UCSD-AML1 (cell line): ENCODE measurements at regions not wholly inside any gene's neighbourhood (a gene's known extent, or its start where the extent isn't known, plus 50 kb on each side); places are given as distances from the start of the nearest gene placed in this dataset.

Experiments used
- DNase-seq: peaks from one replicate; lab custom pipeline; 2025; ENCODE audit not compliant: unreplicated experiment; lab: John Stamatoyannopoulos, UW

DNA sequence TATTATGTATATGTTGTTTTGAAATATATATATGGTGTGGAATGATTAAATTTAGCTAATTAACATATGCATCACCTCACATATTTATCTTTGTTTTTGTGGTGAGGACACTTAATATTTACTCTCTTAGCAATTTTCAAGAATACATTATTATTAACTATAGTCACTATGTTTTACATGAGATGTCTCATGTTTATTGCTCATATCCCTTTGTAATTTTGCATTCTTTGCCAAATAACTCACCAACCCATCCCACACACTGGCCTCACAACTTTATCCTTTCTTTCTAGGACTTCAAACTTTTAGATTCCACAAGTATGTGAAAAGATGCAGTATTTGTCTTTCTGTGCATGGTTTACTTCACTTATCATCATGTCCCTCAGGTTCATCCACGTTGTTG lies 950.2 kb upstream of the CADM2 start:
- DNase-seq: no peak

DNA sequence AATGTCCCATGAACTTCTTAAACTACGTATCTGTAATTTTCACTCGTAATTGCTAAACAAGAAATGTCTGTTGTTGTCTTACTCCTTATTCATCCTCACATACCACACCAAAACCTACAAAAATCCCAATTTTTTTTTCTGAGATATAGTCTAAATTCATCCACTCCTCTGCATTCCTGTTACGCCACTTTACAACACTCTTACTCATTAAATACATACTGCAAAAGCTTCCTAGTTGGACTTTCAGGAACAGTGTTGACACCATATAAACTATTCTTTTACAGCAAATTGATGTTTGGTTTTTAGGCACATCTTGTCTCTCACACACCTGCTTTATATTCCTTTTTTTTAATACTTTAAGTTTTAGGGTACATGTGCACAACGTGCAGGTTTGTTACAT lies 934.9 kb upstream of the CADM2 start:
- DNase-seq: no peak

DNA sequence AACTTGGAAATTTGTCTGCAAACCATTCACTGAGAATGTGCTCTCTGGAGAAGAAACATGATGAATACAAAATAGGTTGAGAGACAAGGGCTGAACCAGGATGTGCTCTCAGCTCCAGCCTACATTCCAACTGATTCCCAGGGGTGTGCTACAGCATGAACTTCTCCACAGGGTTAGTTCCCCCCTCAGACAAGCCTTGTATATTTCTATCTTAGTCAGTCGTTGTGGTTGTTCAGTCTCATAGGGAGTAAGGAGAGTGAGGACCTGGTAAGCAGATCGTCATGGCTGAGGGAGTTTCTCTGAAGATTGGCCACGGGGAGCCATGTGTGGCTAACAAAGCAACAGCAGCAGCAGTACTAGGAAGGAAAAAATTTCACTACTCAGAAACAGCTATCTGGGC lies 919.7 kb upstream of the CADM2 start:
- DNase-seq: no peak

DNA sequence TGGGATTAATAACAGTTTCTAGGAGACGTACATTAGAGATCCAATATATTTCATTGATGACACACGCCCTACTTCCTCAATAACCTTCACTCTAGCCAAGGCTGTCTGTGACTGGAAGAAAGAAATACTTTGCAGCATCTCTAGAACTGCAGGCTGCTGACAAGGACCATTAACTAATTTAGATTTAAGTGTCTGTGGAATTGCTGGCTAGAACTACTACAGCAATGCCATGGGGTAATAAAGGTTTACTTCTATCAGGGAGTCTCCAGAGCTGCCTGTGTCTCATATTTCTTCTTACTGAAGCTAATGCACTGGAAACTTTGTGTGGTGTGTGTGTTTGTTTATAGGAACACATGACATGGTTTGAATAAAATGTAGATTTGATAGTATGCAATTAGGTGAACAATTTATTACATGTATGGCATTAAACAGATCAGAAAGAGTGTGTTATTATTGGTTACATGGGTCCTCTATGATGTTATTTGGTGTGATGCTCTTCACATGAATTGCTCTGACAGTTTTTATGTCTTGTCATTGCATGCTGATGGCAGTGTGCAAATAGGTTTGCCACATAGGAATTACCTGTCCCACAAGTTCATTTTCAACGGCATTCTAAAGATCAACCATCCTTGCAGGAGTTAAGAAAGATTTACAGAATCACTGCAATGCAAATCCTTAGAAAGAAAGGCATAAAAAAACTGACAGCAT lies 916.2 kb upstream of the CADM2 start:
- no peak for DNase-seq

DNA sequence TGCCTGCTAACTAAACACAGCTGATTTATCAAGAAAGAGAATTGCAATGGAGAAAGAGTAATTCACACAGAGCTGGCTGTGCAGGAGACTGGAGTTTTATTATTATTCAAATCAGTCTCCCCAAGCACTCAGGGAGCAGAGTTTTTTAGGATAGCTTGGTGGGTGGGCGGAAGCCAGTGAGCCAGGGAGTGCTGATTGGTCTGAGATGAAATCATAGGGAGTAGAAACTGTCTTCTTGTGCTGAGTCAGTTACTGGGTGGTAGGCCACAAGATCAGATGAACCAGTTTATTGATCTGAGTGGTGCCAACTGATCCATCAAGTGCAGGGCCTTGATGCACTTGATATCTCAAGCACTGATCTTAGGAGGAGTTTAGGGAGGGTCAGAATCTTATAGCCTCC lies 891.9 kb upstream of the CADM2 start:
- no peak for DNase-seq

DNA sequence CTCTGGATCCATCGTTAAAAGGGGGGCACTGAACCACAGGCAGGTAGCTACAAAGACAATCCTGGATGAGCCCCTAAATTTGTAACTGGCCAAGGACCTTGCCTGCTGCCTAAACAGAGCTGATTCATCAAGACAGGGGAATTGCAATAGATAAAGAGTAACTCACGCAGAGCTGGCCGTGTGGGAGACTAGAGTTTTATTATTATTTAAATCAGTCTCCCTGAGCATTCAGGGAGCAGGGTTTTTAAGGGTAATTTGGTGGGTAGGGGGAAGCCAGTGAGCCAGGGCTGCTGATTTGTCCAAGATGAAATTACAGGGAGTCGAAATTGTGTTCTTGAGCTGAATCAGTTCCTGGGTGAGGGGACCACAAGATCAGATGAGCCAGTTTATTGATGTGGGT lies 885.1 kb upstream of the CADM2 start:
- peak; percentile 4 for DNase-seq

DNA sequence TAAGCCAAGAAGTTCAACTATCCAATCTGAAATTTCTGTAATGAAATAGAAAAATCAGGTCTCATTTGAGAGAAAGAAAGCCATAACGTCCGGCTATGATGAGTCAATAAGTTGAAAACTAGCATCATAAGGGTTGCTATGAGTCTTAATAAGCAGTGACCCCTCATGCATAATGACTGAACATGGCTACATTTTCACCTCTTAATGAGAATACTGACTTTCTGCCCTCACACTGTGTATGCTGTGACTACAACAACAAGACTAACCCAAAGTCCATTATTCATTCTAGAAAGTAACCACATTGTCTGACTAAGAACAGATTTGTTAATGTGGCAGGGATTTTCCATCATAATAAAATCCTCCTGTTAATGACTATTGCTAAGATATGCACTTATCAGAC lies 884.0 kb upstream of the CADM2 start:
- no peak for DNase-seq

DNA sequence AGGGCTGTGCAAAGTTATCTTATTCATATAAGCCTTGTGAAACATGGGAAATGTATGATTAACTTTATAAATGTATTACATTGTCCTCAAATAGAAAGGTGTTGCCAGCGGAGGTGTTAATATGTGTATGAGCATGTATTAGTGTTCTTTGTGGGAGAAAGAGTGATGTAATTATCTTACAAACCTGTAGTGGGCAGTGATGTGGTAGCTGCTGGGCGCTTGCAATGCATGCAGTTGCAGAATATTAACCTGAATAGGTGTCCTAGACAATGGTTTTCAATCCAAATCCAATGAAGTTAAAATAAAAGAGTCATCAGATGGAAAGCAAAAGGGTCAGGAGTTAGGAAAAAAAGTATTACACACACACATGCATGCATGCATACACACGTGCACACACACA lies 881.3 kb upstream of the CADM2 start:
- peak; percentile 1 for DNase-seq

DNA sequence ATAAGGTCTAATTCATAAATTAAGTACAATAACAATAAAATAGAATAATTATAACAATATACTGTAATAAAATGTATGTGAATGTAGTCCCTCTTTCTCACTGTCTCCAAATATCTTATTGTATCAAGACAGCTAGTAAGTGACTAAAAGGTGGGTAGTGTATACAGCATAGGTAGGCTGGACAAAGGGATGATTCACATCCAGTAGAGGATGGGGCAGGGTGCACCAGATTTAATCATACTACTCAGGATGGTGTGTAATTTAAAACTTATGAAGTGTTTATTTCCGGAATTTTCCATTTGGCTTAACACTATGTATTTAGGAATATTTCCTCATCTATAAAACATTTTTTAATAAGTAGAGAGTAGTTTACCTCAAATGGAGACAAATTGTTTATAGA lies 876.1 kb upstream of the CADM2 start:
- no peak for DNase-seq

DNA sequence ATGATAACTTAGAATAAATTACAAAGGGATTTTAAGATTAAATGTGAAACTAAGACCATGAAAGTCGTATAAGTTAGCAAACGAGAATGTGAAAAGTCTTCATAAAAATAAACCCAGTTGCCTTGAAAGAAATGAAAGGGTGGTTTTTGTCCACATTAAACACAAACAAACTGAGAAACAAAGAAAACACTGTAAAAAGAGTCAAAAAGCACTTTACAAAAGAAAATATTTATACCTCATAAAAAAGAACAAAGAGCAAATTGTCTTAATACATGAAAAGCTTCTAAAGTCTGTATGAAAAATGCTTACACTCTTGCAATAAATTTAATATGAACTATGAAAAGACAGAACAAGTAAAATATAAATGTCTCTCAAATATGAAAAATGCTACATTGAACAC lies 865.9 kb upstream of the CADM2 start:
- no peak for DNase-seq

DNA sequence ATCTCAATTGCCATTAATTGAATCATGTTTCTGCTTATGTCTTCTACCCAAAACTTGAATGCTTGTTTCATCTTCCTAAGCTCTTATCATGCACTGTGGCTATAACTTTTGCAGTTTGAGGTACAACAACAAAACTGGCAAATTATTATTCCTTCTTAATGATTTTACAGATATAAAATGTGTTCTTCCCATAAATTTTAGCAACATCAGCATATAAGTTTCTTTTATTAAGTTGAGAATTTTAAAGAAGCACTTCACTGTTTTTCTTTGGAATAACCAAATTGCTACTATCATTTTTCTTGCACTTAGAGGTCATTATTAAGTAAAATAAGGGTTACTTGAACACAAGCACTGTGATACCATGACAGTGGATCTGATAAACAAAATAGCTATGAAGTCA lies 862.6 kb upstream of the CADM2 start:
- no peak for DNase-seq

DNA sequence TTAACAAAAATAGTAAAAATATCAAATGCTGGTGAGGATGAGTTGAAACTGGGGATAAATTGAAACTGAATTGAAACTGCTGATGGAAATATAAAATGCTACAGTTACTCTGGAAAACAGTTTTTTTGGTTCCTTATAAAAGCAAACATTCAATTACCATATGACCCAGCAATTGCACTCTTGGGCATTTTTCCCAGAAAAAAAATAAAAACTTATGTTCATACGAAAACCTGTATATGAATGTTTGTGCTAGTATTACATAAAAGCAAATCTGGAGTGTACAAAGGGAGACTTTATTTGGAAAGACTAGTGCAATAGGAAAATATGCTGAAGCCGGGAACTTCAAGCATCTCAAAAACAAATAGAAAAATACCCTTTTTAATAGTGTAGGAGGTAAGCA lies 857.9 kb upstream of the CADM2 start:
- no peak for DNase-seq

DNA sequence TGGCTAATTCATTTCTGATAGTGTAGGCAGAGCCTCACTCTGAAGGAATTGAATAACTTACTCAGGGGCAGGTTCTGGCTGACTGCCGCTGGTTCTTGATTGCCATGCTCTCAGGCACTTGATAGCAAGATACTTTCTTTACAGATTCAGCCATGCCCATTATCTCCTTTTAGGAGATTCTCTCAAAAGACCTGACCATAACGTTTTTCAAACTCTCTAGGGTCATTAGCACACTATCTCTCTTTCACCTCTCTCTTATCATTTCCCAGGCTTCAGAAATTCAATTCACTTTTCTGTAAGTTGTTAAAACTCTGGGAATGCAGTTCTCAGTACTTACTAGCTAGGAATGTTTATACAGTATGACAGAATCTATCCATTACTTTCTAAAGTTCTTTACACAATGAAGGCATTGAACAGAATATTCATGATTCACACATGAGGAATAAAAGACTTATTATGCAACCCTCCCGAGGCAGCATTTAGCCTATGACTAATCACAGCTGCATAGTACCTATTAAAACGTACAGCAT lies 850.3 kb upstream of the CADM2 start:
- DNase-seq: no peak

DNA sequence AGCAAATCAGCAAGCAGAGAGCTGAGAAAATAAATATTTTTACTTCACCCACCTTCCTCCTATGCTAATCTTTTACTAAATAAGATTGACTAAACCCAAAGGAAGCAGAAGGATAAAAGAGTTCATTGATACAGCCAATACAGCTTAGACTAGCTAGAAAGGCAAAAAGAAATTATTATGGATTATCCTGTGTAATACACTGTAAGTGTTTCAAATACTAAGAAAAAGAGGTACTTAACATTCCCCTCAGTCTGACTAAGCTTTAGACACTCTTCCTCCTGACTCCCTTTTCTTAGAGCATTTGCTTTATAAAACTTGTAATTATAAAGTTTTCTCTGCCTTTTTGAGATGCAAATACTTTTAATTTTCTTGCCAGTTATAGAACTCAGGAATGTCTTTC lies 848.9 kb upstream of the CADM2 start:
- no peak for DNase-seq

DNA sequence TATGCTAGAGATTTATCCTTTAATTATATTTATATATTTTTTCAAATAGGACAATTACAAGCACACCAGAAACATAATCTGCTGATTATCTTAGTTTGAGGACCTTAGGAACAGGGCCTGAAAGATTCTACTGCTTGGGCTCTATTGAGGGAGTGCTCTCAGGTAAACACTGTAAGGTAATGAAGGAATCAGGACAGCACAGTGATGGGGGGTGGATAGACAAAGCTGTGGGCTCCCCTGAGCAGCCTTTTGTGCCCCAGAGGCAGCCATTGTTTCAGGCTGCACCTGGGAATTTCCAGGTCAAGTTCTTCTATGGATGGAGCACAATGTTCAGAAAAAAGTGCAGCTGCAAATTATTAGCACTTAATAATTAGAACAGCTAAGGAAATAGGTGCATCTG lies 848.0 kb upstream of the CADM2 start:
- no peak for DNase-seq

DNA sequence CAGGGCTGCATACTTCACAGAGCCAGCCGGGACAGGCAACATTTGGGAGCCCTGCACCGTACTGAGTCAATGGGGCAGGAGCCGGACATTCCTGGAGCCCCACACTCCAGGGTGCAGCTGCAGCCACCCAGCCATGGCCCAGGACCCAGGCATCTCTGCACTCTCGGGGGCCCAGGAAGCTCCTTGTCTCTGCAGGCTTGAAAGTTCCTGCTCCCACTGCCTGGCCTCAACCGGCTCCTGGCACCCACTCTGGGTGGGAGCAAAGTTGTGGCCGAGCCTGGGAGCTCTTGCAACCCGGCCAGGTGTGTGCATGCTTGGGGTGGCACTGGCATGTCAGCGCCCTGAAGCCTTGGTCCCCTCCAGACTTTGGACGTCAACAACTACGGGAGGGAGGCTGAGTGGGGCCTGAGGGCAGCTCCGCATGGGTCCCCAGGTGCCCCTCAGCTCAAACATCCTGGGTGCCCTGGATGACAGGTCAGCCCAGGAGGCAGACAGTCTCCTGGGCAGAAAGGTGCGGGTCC lies 833.5 kb upstream of the CADM2 start:
- DNase-seq: no peak

DNA sequence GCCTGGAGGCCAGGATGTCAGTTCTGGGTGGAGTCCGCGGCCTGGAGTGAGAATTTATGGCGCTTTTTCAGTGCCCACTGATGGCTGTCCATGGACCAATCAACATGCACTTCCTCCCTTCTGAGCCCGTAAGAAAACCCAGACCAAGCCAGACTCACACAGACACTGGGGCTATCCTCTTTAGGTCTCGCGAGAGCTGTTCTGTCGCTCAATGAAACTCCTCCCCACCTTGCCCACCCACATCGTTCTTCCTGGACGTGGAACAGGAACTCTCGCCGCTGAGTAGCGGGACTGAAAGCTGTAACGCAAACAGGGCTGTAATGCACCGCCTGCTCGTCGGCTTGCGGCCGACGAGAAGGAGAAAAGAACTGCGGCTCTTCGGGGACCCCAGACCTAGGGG lies 833.0 kb upstream of the CADM2 start:
- DNase-seq: peak; percentile 4

DNA sequence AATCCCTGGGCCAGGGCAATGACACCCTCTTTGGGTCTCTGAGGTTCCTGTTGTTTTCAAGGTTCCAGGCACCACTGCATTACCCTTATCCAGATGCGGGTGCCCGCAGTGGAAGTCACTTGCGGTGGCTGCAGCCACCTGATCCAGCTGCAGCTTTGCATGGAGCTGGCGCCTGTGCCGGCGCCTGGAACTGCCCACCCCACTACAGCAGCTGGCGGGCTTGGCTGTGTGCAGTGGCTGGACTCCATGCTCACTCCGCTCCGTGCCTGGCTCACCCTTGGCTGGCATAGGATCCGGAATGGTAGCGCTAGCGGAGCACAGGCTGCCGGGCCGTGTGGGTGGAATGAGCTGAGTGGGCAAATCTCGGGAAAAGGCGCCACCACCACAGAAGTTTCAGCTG lies 832.6 kb upstream of the CADM2 start:
- DNase-seq: no peak

DNA sequence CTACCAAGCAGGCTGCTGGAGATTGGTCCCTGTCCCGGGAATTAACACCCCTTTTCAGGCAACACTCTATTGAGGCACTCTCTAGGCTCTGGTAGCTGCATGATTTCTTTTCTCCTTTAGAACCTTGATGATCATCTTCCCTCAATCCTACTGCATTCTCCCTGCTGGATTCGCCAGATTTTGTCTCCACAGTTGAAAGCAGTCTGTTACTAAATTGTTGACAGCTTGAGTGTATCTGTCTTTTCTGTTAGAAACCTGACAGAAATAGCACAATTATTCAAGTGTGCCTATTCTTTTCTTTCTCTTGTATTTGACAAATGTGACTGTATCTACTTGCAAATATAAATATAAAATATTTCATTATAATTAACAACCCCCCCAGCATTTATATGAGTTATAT lies 830.8 kb upstream of the CADM2 start:
- DNase-seq: no peak

DNA sequence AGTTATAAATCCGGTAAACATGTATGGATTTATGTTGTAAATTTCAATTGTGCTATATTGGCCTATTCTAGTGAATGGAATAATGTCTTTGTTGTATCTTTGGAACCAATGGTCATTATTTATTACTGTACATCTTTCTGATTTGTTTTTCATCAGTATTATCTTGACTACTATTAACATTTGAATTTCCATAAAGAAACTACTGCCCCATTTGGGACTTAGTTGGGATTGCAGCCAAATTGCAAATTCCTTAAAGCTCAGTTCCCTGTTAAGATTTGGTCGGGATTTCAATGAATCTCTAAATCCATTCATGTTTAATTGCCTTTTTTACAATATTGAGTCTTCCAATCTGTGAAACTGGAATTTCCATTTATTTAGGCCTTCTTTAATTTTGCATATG lies 822.4 kb upstream of the CADM2 start:
- no peak for DNase-seq

DNA sequence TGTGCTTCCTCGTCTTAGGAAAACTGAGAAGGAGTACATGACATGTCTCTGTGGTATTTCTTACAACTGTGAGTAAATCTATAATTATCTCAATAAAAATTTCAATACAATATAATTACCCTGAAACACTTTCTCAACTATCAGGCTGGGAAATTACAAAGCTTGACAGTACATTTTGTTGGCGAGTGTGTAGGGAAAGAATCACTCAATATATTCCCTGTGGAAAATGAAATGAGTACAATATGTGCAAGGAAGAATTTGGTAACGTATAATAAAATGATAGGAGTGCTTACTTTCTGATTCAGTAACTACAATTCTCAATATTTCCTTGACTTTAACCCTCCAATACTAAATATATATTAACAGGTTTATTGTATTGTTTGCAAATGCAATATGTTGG lies 818.2 kb upstream of the CADM2 start:
- DNase-seq: no peak

DNA sequence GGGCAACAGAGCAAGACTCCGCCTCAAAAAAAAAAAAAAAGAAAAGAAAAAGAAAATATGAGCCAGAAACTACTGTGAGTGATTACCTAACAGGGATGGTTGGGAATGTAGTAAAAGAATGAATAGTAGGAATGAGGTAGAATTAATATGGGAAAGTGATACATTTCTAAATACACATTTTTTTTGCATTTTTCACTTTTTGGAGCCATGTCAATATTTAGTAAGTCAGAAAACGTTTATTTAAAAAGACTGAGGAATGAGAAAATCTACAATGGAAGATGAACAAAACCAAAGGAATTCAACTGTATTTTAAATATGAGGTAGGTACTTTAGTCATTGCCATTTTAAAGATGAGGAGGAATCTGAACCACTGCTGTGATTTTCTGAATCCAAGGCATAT lies 817.2 kb upstream of the CADM2 start:
- no peak for DNase-seq

DNA sequence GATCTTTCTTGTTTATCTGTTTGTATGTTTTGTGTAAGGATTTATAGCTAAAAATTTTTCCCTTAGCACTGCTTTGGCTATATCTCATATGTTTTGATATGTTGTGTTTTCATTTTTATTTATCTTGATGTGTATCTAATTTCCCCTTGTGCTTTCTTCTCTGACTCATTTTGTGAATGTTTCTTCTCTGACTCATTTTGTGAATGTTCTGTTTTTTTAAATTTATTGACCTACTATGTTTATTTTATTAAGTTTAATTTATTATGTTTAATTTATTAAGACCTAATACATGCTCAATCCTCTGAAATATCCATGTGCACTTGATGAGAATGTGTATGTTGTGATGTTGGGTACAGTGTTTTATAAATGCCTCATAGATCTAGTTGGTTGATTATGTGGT lies 793.5 kb upstream of the CADM2 start:
- no peak for DNase-seq
